CD4-positive, alpha-beta T cell (primary cell): ENCODE measurements at regions not wholly inside any gene's neighbourhood (a gene's known extent, or its start where the extent isn't known, plus 50 kb on each side); places are given as distances from the start of the nearest gene placed in this dataset.

ENCODE experiments used
- ATAC-seq: fragments of 200-7000 bp; cut with Tn5 transposase; one replicate; pipeline ENCODE4 v1.10.0; 2022; ENCODE audit warnings: mild to moderate bottlenecking; ENCODE audit not compliant: poor library complexity
- CTCF ChIA-PET: fragments of 350-600 bp; sonication (Branson Sonifier 250); formaldehyde crosslinking; loops from one replicate; lab custom pipeline; 2021; ENCODE audit warnings: antibody characterized with exemption, inconsistent platforms; lab: Charles Lee
- POLR2A ChIA-PET: fragments of 350-600 bp; sonication (Branson Sonifier 250); formaldehyde crosslinking; loops from one replicate; lab custom pipeline; 2021; ENCODE audit warnings: antibody characterized with exemption, inconsistent platforms; lab: Charles Lee
- DNase-seq, 14 experiments: peaks; one replicate each; pipeline ENCODE4 v3.0.0-alpha.2; 2013 to 2020; ENCODE audit warnings: mixed read lengths in 2 of 14
- H3K27ac ChIP-seq, 2 donors: one replicate each; pipeline versions ENCODE4 v1.5.1 to v1.7.0; 2013; ENCODE audit warnings: low read length in 2 of 2, low read depth in 1 of 2, mild to moderate bottlenecking in 1 of 2
- H3K27me3 ChIP-seq, 2 experiments: 1 replicate in 1 of 2; 2 replicates in 1 of 2; pipeline versions ENCODE4 v1.6.1 to v1.7.0; 2013; ENCODE audit warnings: low read length in 2 of 2, control low read depth in 1 of 2, mild to moderate bottlenecking in 1 of 2, moderate library complexity in 1 of 2; ENCODE audit not compliant: insufficient read depth in 2 of 2, control insufficient read depth in 1 of 2
- H3K36me3 ChIP-seq: one replicate; pipeline ENCODE4 v1.6.1; 2013; ENCODE audit warnings: low read length, control low read depth; ENCODE audit not compliant: insufficient read depth
- H3K4me1 ChIP-seq: one replicate; pipeline ENCODE4 v1.6.1; 2013; ENCODE audit warnings: low read length, control low read depth; ENCODE audit not compliant: insufficient read depth
- H3K4me3 ChIP-seq: one replicate; pipeline ENCODE4 v1.5.1; 2013; ENCODE audit warnings: mild to moderate bottlenecking, low read length, moderate library complexity
- H3K9me3 ChIP-seq, 2 experiments: 1 replicate in 1 of 2; 2 replicates in 1 of 2; pipeline versions ENCODE4 v1.6.1 to v1.7.0; 2013; ENCODE audit warnings: low read length in 2 of 2, mild to moderate bottlenecking in 2 of 2, control low read depth in 1 of 2, moderate library complexity in 1 of 2; ENCODE audit not compliant: control insufficient read depth in 1 of 2, insufficient read depth in 1 of 2
- H3K27ac Mint-ChIP-seq: one replicate; pipeline ENCODE4 v1.8.0; 2020; ENCODE audit warnings: mixed read lengths
- H3K27me3 Mint-ChIP-seq: one replicate; pipeline ENCODE4 v1.8.0; 2021; ENCODE audit warnings: mixed read lengths
- H3K36me3 Mint-ChIP-seq: one replicate; pipeline ENCODE4 v1.8.0; 2021; ENCODE audit warnings: low read depth, mixed read lengths
- H3K4me1 Mint-ChIP-seq: one replicate; pipeline ENCODE4 v1.8.0; 2021; ENCODE audit warnings: low read depth, mixed read lengths
- H3K4me3 Mint-ChIP-seq: one replicate; pipeline ENCODE4 v1.8.0; 2020; ENCODE audit warnings: mild to moderate bottlenecking, mixed read lengths
- H3K9me3 Mint-ChIP-seq: one replicate; pipeline ENCODE4 v1.8.0; 2020; ENCODE audit warnings: mixed read lengths
- intact Hi-C, 2 experiments: fragments of 100-400 bp; cut with DNase I in 1 of 2; cut with micrococcal nuclease in 1 of 2; formaldehyde crosslinking; loops; one replicate each; pipeline versions ENCODE4 v1.15.1 to v1.9.0; 2023 to 2025; cut with DNase I, micrococcal nuclease
- TF ChIP-seq, protein P1 (sequence below): fragments of 200-600 bp; IDR thresholded peaks from one replicate; pipeline ENCODE4 v1.8.0; 2022; ENCODE audit warnings: antibody characterized with exemption, mild to moderate bottlenecking

DNA sequence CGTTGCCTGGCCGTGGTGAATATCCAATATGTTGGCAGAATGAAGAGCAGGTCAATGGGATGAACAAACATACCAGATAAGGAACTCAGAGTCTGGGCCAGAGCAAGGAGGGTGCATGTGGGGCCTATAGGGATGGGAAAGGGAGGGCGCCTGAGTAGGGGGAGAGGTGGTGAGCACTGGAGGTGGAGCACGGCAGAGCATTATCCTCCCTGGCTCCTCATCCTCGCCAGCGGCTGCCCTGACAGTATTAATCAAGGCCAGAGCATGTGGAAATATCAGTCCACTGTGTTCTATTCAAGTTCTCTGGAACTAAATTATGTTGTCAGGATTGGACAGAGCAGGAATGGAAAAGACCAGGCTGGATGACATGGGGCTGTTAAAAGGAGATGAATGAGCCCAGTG lies 254.8 kb upstream of the ZMIZ1 start:
- no peak overlapping the region for H3K4me3 ChIP-seq
- POLR2A ChIA-PET = no interaction called here
- TF ChIP-seq, protein P1, sequence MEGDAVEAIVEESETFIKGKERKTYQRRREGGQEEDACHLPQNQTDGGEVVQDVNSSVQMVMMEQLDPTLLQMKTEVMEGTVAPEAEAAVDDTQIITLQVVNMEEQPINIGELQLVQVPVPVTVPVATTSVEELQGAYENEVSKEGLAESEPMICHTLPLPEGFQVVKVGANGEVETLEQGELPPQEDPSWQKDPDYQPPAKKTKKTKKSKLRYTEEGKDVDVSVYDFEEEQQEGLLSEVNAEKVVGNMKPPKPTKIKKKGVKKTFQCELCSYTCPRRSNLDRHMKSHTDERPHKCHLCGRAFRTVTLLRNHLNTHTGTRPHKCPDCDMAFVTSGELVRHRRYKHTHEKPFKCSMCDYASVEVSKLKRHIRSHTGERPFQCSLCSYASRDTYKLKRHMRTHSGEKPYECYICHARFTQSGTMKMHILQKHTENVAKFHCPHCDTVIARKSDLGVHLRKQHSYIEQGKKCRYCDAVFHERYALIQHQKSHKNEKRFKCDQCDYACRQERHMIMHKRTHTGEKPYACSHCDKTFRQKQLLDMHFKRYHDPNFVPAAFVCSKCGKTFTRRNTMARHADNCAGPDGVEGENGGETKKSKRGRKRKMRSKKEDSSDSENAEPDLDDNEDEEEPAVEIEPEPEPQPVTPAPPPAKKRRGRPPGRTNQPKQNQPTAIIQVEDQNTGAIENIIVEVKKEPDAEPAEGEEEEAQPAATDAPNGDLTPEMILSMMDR = no peak
- ATAC-seq (no peak), DNase-seq (no peak)
- H3K4me1 Mint-ChIP-seq = no peaks in the 10 kb centered on the region
- peaks cover 7% of the 10 kb centered on the region for H3K27me3 Mint-ChIP-seq
- intact Hi-C loops = no loop called here
- H3K36me3 ChIP-seq = no peaks in the 10 kb centered on the region
- H3K9me3 ChIP-seq = no peaks in the 10 kb centered on the region
- CTCF ChIA-PET = no interaction called here
- no peaks in the 10 kb centered on the region for H3K36me3 Mint-ChIP-seq
- no peaks in the 10 kb centered on the region for H3K4me1 ChIP-seq
- H3K27me3 ChIP-seq = peaks cover 0 to 2% of the 10 kb centered on the region in 2 experiments
- H3K27ac Mint-ChIP-seq = no peak overlapping the region
- no peak overlapping the region for H3K4me3 Mint-ChIP-seq
- no peak overlapping the region for H3K27ac ChIP-seq
- H3K9me3 Mint-ChIP-seq = no peaks in the 10 kb centered on the region

DNA sequence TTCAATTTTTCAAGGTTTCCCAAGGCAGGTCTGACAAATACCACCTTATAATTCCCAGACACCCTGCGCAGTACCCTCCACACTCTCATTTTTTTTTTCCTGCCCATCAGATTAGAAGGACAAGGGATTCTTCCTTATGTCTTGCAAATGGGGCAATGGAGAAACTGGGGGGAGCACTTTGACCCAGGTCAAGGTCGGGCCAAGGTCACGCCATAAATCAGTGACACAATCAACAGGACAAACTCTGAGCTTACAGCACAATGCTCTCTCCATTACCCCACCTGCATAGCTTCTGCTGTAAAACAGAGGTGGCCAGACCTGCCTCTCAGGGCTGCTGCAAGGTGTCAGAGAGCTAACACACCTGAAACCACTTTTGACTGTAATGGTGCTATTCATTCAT lies 254.4 kb upstream of the ZMIZ1 start:
- POLR2A ChIA-PET = no interaction called here
- CTCF ChIA-PET = no interaction called here
- intact Hi-C loops = no loop called here

DNA sequence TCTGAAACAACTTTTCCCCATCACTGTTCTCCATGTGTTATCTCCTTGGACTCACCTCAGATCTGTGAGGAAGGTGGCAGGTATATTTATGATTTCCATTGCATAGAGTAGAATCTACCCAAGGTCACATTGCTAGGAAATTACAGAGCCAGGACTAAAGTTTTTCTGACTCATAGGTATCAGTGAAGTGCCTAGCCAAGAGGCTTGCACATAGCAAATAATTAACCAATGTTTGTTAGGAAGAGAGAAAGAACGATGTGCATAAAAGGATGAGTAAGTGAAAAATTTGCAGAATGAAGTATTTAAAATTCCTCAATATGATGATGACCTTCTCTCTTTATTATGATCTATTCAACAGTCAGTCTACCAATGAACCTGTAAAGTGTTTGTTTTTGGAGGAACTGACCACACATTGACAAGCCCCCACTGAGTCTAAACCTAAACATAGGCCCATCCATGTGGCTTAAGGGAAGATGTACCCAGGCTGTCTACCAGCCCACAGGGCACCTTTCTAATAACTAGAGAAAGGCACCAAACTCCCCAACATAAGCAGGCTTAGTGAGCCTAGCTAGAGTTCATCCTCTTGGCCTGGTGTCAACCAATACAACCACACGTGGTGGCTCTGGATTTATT lies 252.9 kb upstream of the ZMIZ1 start:
- ATAC-seq = no peak
- H3K27me3 Mint-ChIP-seq = peaks cover 3% of the 10 kb centered on the region
- no peak overlapping the region for H3K27ac Mint-ChIP-seq
- H3K4me1 Mint-ChIP-seq = no peaks in the 10 kb centered on the region
- POLR2A ChIA-PET = no interaction called here
- TF ChIP-seq, protein P1 = no peak
- no peak overlapping the region for H3K4me3 Mint-ChIP-seq
- Histone ChIP-seq H3K27me3 (peaks cover 0 to 2% of the 10 kb centered on the region in 2 experiments), H3K4me3 (no peak overlapping the region), H3K4me1 (no peaks in the 10 kb centered on the region), H3K36me3 (no peaks in the 10 kb centered on the region), H3K27ac (no peak overlapping the region), H3K9me3 (no peaks in the 10 kb centered on the region)
- no peak for DNase-seq
- CTCF ChIA-PET = no interaction called here
- H3K9me3 Mint-ChIP-seq = no peaks in the 10 kb centered on the region
- no peaks in the 10 kb centered on the region for H3K36me3 Mint-ChIP-seq
- intact Hi-C loops = no loop called here

More for the DNA sequence above, 254.4 kb upstream of the ZMIZ1 start:
- Histone ChIP-seq H3K27ac (no peak overlapping the region), H3K4me3 (no peak overlapping the region), H3K36me3 (no peaks in the 10 kb centered on the region), H3K27me3 (peaks cover 0 to 2% of the 10 kb centered on the region in 2 experiments), H3K9me3 (no peaks in the 10 kb centered on the region), H3K4me1 (no peaks in the 10 kb centered on the region)
- no peak overlapping the region for H3K4me3 Mint-ChIP-seq
- TF ChIP-seq, protein P1 = no peak
- H3K36me3 Mint-ChIP-seq = no peaks in the 10 kb centered on the region
- no peaks in the 10 kb centered on the region for H3K9me3 Mint-ChIP-seq
- no peak overlapping the region for H3K27ac Mint-ChIP-seq
- ATAC-seq = no peak
- H3K27me3 Mint-ChIP-seq = peaks cover 7% of the 10 kb centered on the region
- no peaks in the 10 kb centered on the region for H3K4me1 Mint-ChIP-seq
- no peak for DNase-seq
